Gastroesophageal sphincter (tissue), 4 donors: ENCODE measurements at regions not wholly inside any gene's neighbourhood (a gene's known extent, or its start where the extent isn't known, plus 50 kb on each side); places are given as distances from the start of the nearest gene placed in this dataset.

ENCODE experiments used
- ATAC-seq: fragments of 150-250 bp; one replicate; pipeline ENCODE4 v1.9.1; 2016; ENCODE audit warnings: mild to moderate bottlenecking, moderate library complexity
- H3K27ac ChIP-seq, 4 donors: fragments of 200-600 bp; sonication (generic) in 3 of 4; 1 replicate in 3 of 4; 2 replicates in 1 of 4; pipeline ENCODE4 v1.5.1; 2016 to 2019
- H3K27me3 ChIP-seq: fragments of 200-600 bp; sonication (generic); one replicate; pipeline ENCODE4 v1.5.1; 2019
- H3K36me3 ChIP-seq, 2 donors: fragments of 200-600 bp; sonication (generic); one replicate each; pipeline ENCODE4 v1.5.1; 2019; ENCODE audit warnings: control low read depth in 1 of 2
- H3K4me1 ChIP-seq, 3 donors: fragments of 200-600 bp; sonication (generic); 1 replicate in 2 of 3; 2 replicates in 1 of 3; pipeline ENCODE4 v1.5.1; 2016 to 2019; ENCODE audit warnings: control low read depth in 2 of 3
- H3K4me3 ChIP-seq, 2 donors: fragments of 200-600 bp; sonication (generic); one replicate each; pipeline ENCODE4 v1.5.1; 2019; ENCODE audit warnings: mild to moderate bottlenecking in 1 of 2, moderate library complexity in 1 of 2
- H3K9me3 ChIP-seq, 3 donors: fragments of 200-600 bp; sonication (generic); one replicate each; pipeline ENCODE4 v1.5.1; 2017 to 2019; ENCODE audit warnings: control low read depth in 2 of 3
- CTCF ChIP-seq, 4 experiments: fragments of 200-600 bp in 2 of 4; fragments of 450-650 bp in 2 of 4; sonication (generic) in 1 of 4; IDR thresholded peaks; one replicate each; pipeline ENCODE4 v1.5.1; 2017 to 2019; ENCODE audit warnings: antibody characterized with exemption in 4 of 4, mild to moderate bottlenecking in 2 of 4, moderate library complexity in 2 of 4
- EP300 ChIP-seq: sonication (generic); formaldehyde crosslinking; IDR thresholded peaks from one replicate; pipeline ENCODE4 v1.6.1; 2017; ENCODE audit warnings: antibody characterized with exemption, mild to moderate bottlenecking
- POLR2A ChIP-seq, 2 donors: fragments of 450-650 bp; IDR thresholded peaks; one replicate each; pipeline ENCODE4 v1.6.1; 2017; ENCODE audit warnings: antibody characterized with exemption in 2 of 2, mild to moderate bottlenecking in 2 of 2, moderate library complexity in 1 of 2
- POLR2AphosphoS5 ChIP-seq: sonication (generic); formaldehyde crosslinking; IDR thresholded peaks from one replicate; pipeline ENCODE4 v1.6.1; 2017; ENCODE audit warnings: antibody characterized with exemption
- WGBS, 2 donors: methylation state at CpG; one replicate each; pipeline ENCODE4 v1.1.5; 2018; ENCODE audit warnings: low coverage in 1 of 2; 5-methylcytosine and 5-hydroxymethylcytosine counted together

- Histone ChIP-seq H3K9me3 (no peaks in the 10 kb centered on the region), H3K36me3 (no peaks in the 10 kb centered on the region), H3K27ac (no peak overlapping the region), H3K27me3 (no peaks in the 10 kb centered on the region), H3K4me3 (no peak overlapping the region), H3K4me1 (peaks cover 0 to 28% (median 0%) of the 10 kb centered on the region in 3 donors)
- WGBS, 2 donors, result 78 to 100% methylated on average over 1 of the region's 1 CpG
- ATAC-seq, result no peak
- TF ChIP-seq POLR2AphosphoS5 (no peak), EP300 (no peak), CTCF (IDR thresholded peaks at IDR 0.05) (no peak), POLR2A (IDR thresholded peaks at IDR 0.05) (no peak)
These were observed 500.1 kb upstream of the CFAP20DC start for GRCh38 chr3:59549962-59550361.

GRCh38 chr3:59547874-59548273 lies 498.0 kb upstream of the CFAP20DC start:
- TF ChIP-seq POLR2A (IDR thresholded peaks at IDR 0.05), result no peak
- TF ChIP-seq POLR2AphosphoS5, result no peak
- no peak for TF ChIP-seq EP300
- no peak for TF ChIP-seq CTCF (IDR thresholded peaks at IDR 0.05)
- no peaks in the 10 kb centered on the region for H3K36me3 ChIP-seq
- H3K27ac ChIP-seq, result no peak overlapping the region
- peaks cover 0 to 29% (median 0%) of the 10 kb centered on the region in 3 donors for H3K4me1 ChIP-seq
- H3K4me3 ChIP-seq, result no peak overlapping the region
- no peaks in the 10 kb centered on the region for H3K9me3 ChIP-seq
- no peak for ATAC-seq
- WGBS, 2 donors, result 68 to 76% methylated on average over 3 of the region's 3 CpGs
- no peaks in the 10 kb centered on the region for H3K27me3 ChIP-seq

GRCh38 chr3:59546522-59546921 lies 496.7 kb upstream of the CFAP20DC start:
- no peak overlapping the region for H3K27ac ChIP-seq
- no peaks in the 10 kb centered on the region for H3K9me3 ChIP-seq
- ATAC-seq, result no peak
- H3K36me3 ChIP-seq, result no peaks in the 10 kb centered on the region
- no peak overlapping the region for H3K4me3 ChIP-seq
- H3K27me3 ChIP-seq, result no peaks in the 10 kb centered on the region
- TF ChIP-seq CTCF (IDR thresholded peaks at IDR 0.05), result no peak
- TF ChIP-seq POLR2A (IDR thresholded peaks at IDR 0.05), result no peak
- TF ChIP-seq POLR2AphosphoS5, result no peak
- TF ChIP-seq EP300, result no peak
- WGBS, 2 donors, result 89 to 95% methylated on average over 1 of the region's 1 CpG
- peaks cover 0 to 29% (median 0%) of the 10 kb centered on the region in 3 donors for H3K4me1 ChIP-seq

GRCh38 chr3:59545374-59545773 lies 495.5 kb upstream of the CFAP20DC start:
- Histone ChIP-seq H3K27me3 (no peaks in the 10 kb centered on the region), H3K4me1 (peaks cover 0 to 35% (median 0%) of the 10 kb centered on the region in 3 donors), H3K9me3 (no peaks in the 10 kb centered on the region), H3K27ac (no peak overlapping the region), H3K4me3 (no peak overlapping the region), H3K36me3 (no peaks in the 10 kb centered on the region)
- TF ChIP-seq POLR2AphosphoS5 (peak; percentile 35), POLR2A (IDR thresholded peaks at IDR 0.05) (no peak)
- 13 to 33% methylated on average over 1 of the region's 1 CpG for whole genome bisulfite sequencing, 2 donors
- ATAC-seq, result no peak

GRCh38 chr3:59542276-59542675 lies 492.5 kb upstream of the CFAP20DC start:
- no peaks in the 10 kb centered on the region for H3K36me3 ChIP-seq
- H3K27me3 ChIP-seq, result no peaks in the 10 kb centered on the region
- ATAC-seq, result no peak
- no peak overlapping the region for H3K4me3 ChIP-seq
- 67 to 78% methylated on average over 1 to 3 of the region's 3 CpGs for WGBS, 2 donors
- H3K4me1 ChIP-seq, result peaks cover 0 to 45% (median 0%) of the 10 kb centered on the region in 3 donors
- H3K27ac ChIP-seq, result no peak overlapping the region
- no peaks in the 10 kb centered on the region for H3K9me3 ChIP-seq
- TF ChIP-seq EP300 (no peak), CTCF (IDR thresholded peaks at IDR 0.05) (no peak), POLR2A (IDR thresholded peaks at IDR 0.05) (no peak), POLR2AphosphoS5 (no peak)
